Sigmoid colon (tissue), 4 donors: ENCODE measurements at regions not wholly inside any gene's neighbourhood (a gene's known extent, or its start where the extent isn't known, plus 50 kb on each side); places are given as distances from the start of the nearest gene placed in this dataset.

ENCODE experiments used
- CTCF ChIP-seq, 4 experiments: fragments of 450-650 bp in 3 of 4; fragments of 200-600 bp in 1 of 4; IDR thresholded peaks; one replicate each; pipeline ENCODE4 v1.5.1; 2016 to 2019; ENCODE audit warnings: antibody characterized with exemption in 4 of 4, mild to moderate bottlenecking in 3 of 4, moderate library complexity in 2 of 4
- POLR2A ChIP-seq, 2 donors: fragments of 450-650 bp; IDR thresholded peaks; one replicate each; pipeline ENCODE4 v1.6.1; 2016; ENCODE audit warnings: antibody characterized with exemption in 2 of 2, mild to moderate bottlenecking in 2 of 2, moderate library complexity in 2 of 2
- POLR2AphosphoS5 ChIP-seq, 4 donors: sonication (generic); formaldehyde crosslinking; IDR thresholded peaks; one replicate each; pipeline ENCODE4 v1.6.1; 2017; ENCODE audit warnings: antibody characterized with exemption in 4 of 4

- TF ChIP-seq POLR2AphosphoS5 (IDR thresholded peaks at IDR 0.05) (peak; percentile 55 to 86 (median 80)), POLR2A (IDR thresholded peaks at IDR 0.05) (no peak), CTCF (IDR thresholded peaks at IDR 0.05) (peak in 1 of 4 experiments; percentile 11)
Measured at GRCh38 chr2:42844901-42845821, 52.8 kb upstream of the HAAO start.
